H1 (cell line): ENCODE measurements at regions not wholly inside any gene's neighbourhood (a gene's known extent, or its start where the extent isn't known, plus 50 kb on each side); places are given as distances from the start of the nearest gene placed in this dataset.

Experiments
- CTCF ChIA-PET: fragments of 300-600 bp; sonication (Branson Sonifier 250); formaldehyde crosslinking; loops from one replicate; lab custom pipeline; 2021; ENCODE audit not compliant: partially characterized antibody; lab: Charles Lee
- POLR2A ChIA-PET: fragments of 300-600 bp; sonication (Branson Sonifier 250); formaldehyde crosslinking; loops from one replicate; lab custom pipeline; 2021; ENCODE audit warnings: inconsistent platforms; ENCODE audit not compliant: partially characterized antibody; lab: Charles Lee
- DNase-seq, 2 experiments: peaks; one replicate each; pipeline versions ENCODE4 v3.0.0 to v3.0.0-alpha.2; 2010 to 2022; ENCODE audit warnings: low spot score in 2 of 2, low read depth in 1 of 2, mixed read lengths in 1 of 2
- FAIRE-seq: peaks from 2 replicates; lab custom pipeline; 2011; peaks lifted over from hg19 to GRCh38; lab: Jason Lieb, UNC
- H2AFZ ChIP-seq: 2 replicates; pipeline ENCODE4 v1.8.1; 2012; ENCODE audit warnings: low read length, inconsistent platforms
- H2AK5ac ChIP-seq: 2 replicates; pipeline ENCODE4 v1.6.1; 2013; ENCODE audit warnings: low read depth, low read length
- H2BK120ac ChIP-seq: replicated peaks from 2 replicates; pipeline ENCODE3; 2013; ENCODE audit warnings: low read depth, low read length, inconsistent platforms
- H2BK12ac ChIP-seq: 2 replicates; pipeline ENCODE4 v1.6.1; 2013; ENCODE audit warnings: low read depth, low read length
- H2BK15ac ChIP-seq: 2 replicates; pipeline ENCODE4 v1.6.1; 2013; ENCODE audit warnings: low read length
- H2BK20ac ChIP-seq: 2 replicates; pipeline ENCODE4 v1.6.1; 2013; ENCODE audit warnings: low read length
- H2BK5ac ChIP-seq: 2 replicates; pipeline ENCODE4 v1.6.1; 2013; ENCODE audit warnings: low read depth, low read length
- H3K14ac ChIP-seq: 2 replicates; pipeline ENCODE4 v1.6.1; 2013; ENCODE audit warnings: inconsistent platforms; ENCODE audit not compliant: insufficient read length
- H3K18ac ChIP-seq: 2 replicates; pipeline ENCODE4 v1.6.1; 2013; ENCODE audit warnings: low read length; ENCODE audit errors: extremely low read depth
- H3K23ac ChIP-seq: 2 replicates; pipeline ENCODE4 v1.6.1; 2013; ENCODE audit warnings: inconsistent platforms; ENCODE audit not compliant: insufficient read length
- H3K23me2 ChIP-seq: 2 replicates; pipeline ENCODE4 v1.6.1; 2013; ENCODE audit warnings: low read depth, low read length
- H3K27ac ChIP-seq: 2 replicates; pipeline ENCODE4 v1.6.1; 2011; ENCODE audit warnings: low read depth, low read length, inconsistent platforms
- H3K27me3 ChIP-seq, 4 experiments: replicated peaks in 1 of 4; 1 replicate in 1 of 4; 2 replicates in 3 of 4; pipeline versions ENCODE4 v1.6.1 to v1.8.1; 2011 to 2013; ENCODE audit warnings: low read length in 3 of 4, mild to moderate bottlenecking in 3 of 4, inconsistent platforms in 2 of 4, mixed read lengths in 2 of 4, moderate library complexity in 1 of 4; ENCODE audit not compliant: control insufficient read depth in 3 of 4, insufficient read depth in 3 of 4; ENCODE audit errors: extremely low read depth in 1 of 4
- H3K36me3 ChIP-seq, 4 experiments: 2 replicates each; pipeline versions ENCODE4 v1.6.1 to v1.8.1; 2011 to 2013; ENCODE audit warnings: mild to moderate bottlenecking in 4 of 4, low read length in 3 of 4, moderate library complexity in 2 of 4, control low read depth in 1 of 4, inconsistent platforms in 1 of 4; ENCODE audit not compliant: insufficient read depth in 4 of 4, control insufficient read depth in 2 of 4
- H3K4ac ChIP-seq: replicated peaks from 2 replicates; pipeline ENCODE3; 2013; ENCODE audit warnings: low read length, low read depth, mixed read lengths, inconsistent platforms; ENCODE audit not compliant: insufficient read length
- H3K4me1 ChIP-seq, 4 experiments: replicated peaks in 1 of 4; 1 replicate in 1 of 4; 2 replicates in 3 of 4; pipeline versions ENCODE4 v1.6.1 to v1.8.1; 2011 to 2013; ENCODE audit warnings: low read length in 3 of 4, inconsistent platforms in 2 of 4, mixed read lengths in 1 of 4; ENCODE audit not compliant: insufficient read depth in 4 of 4, control insufficient read depth in 3 of 4
- H3K4me2 ChIP-seq, 2 experiments: 2 replicates each; pipeline versions ENCODE4 v1.6.1 to v1.8.1; 2011 to 2013; ENCODE audit warnings: low read depth in 2 of 2, low read length in 2 of 2, control low read depth in 1 of 2, inconsistent platforms in 1 of 2, mild to moderate bottlenecking in 1 of 2; ENCODE audit not compliant: insufficient read depth in 1 of 2
- H3K4me3 ChIP-seq, 4 experiments: fragments of 200-600, 300-600 bp in 1 of 4; sonication (generic), shearing (Covaris generic), sonication (Bioruptor Twin) in 1 of 4; 2 replicates each; pipeline versions ENCODE4 v1.5.1 to v1.8.1; 2011 to 2016; ENCODE audit warnings: low read length in 4 of 4, low read depth in 3 of 4, control low read depth in 2 of 4, inconsistent platforms in 2 of 4, mild to moderate bottlenecking in 2 of 4, mixed read lengths in 1 of 4, moderate library complexity in 1 of 4; ENCODE audit not compliant: insufficient read depth in 2 of 4; ENCODE audit errors: extremely low read depth in 1 of 4
- H3K56ac ChIP-seq: replicated peaks from 2 replicates; pipeline ENCODE3; 2013; ENCODE audit warnings: low read depth, mild to moderate bottlenecking, mixed read lengths, low read length, inconsistent platforms; ENCODE audit not compliant: insufficient read length
- H3K79me1 ChIP-seq: 2 replicates; pipeline ENCODE4 v1.6.1; 2013; ENCODE audit warnings: low read depth, low read length, control low read depth
- H3K79me2 ChIP-seq, 2 experiments: 2 replicates each; pipeline versions ENCODE4 v1.6.1 to v1.8.1; 2012 to 2013; ENCODE audit warnings: low read length in 2 of 2, mild to moderate bottlenecking in 2 of 2, inconsistent platforms in 1 of 2; ENCODE audit not compliant: insufficient read depth in 2 of 2, control insufficient read depth in 1 of 2
- H3K9ac ChIP-seq, 4 experiments: replicated peaks in 1 of 4; 1 replicate in 1 of 4; 2 replicates in 3 of 4; pipeline versions ENCODE4 v1.6.1 to v1.8.1; 2011 to 2013; ENCODE audit warnings: low read depth in 3 of 4, low read length in 3 of 4, control low read depth in 2 of 4, mild to moderate bottlenecking in 2 of 4, moderate library complexity in 2 of 4, inconsistent platforms in 1 of 4; ENCODE audit errors: extremely low read depth in 1 of 4
- H3K9me3 ChIP-seq, 2 experiments: 2 replicates each; pipeline versions ENCODE4 v1.6.1 to v1.8.1; 2012 to 2013; ENCODE audit warnings: mild to moderate bottlenecking in 2 of 2, moderate library complexity in 2 of 2, control low read depth in 1 of 2, inconsistent platforms in 1 of 2, low read depth in 1 of 2, low read length in 1 of 2, mixed read lengths in 1 of 2; ENCODE audit not compliant: insufficient read depth in 2 of 2
- H4K20me1 ChIP-seq, 2 experiments: replicated peaks in 1 of 2; 2 replicates each; pipeline versions ENCODE3 to v1.8.1; 2011 to 2013; ENCODE audit warnings: inconsistent platforms in 2 of 2, low read length in 2 of 2, mild to moderate bottlenecking in 1 of 2; ENCODE audit not compliant: insufficient read depth in 2 of 2, control insufficient read depth in 1 of 2
- H4K5ac ChIP-seq: 2 replicates; pipeline ENCODE4 v1.6.1; 2013; ENCODE audit warnings: low read length, low read depth, mixed read lengths, inconsistent platforms; ENCODE audit not compliant: insufficient read length
- H4K8ac ChIP-seq: 2 replicates; pipeline ENCODE4 v1.8.0; 2013; ENCODE audit warnings: mild to moderate bottlenecking, moderate library complexity, low read length, inconsistent platforms; ENCODE audit not compliant: insufficient read depth; ENCODE audit errors: extremely low read depth
- H4K91ac ChIP-seq: replicated peaks from 2 replicates; pipeline ENCODE3; 2013; ENCODE audit warnings: low read length, mixed read lengths, inconsistent platforms; ENCODE audit not compliant: insufficient read length
- ASH2L ChIP-seq: fragments of 200-600, 300-600 bp; sonication (generic); IDR thresholded peaks from one replicate; pipeline ENCODE4 v1.7.1; 2017; ENCODE audit warnings: low read length
- ATF2 ChIP-seq: IDR thresholded peaks from 2 replicates; pipeline ENCODE4 v1.6.1; 2012; ENCODE audit warnings: low read length, inconsistent platforms
- CHD1 ChIP-seq: IDR thresholded peaks from 2 replicates; pipeline ENCODE4 v1.6.1; 2012; ENCODE audit warnings: low read depth, low read length, improper control_type of control experiment
- CTBP2 ChIP-seq: IDR thresholded peaks from 2 replicates; pipeline ENCODE4 v1.7.0; 2011; ENCODE audit warnings: borderline replicate concordance, mild to moderate bottlenecking, moderate library complexity, mixed read lengths, low read length; ENCODE audit not compliant: insufficient read depth, insufficient read length
- EZH2 ChIP-seq: fragments of 200-600 bp; sonication (generic); IDR thresholded peaks from 2 replicates; pipeline ENCODE4 v1.7.1; 2012; ENCODE audit warnings: low read depth, mild to moderate bottlenecking, moderate library complexity, low read length, inconsistent platforms; ENCODE audit not compliant: severe bottlenecking
- GABPA ChIP-seq: IDR thresholded peaks from 2 replicates; pipeline ENCODE4 v1.6.1; 2011; ENCODE audit warnings: mild to moderate bottlenecking, low read length, moderate library complexity, borderline replicate concordance; ENCODE audit not compliant: insufficient read depth
- JUN ChIP-seq: IDR thresholded peaks from 2 replicates; pipeline ENCODE4 v1.6.1; 2011; ENCODE audit warnings: low read depth, mild to moderate bottlenecking, improper control_type of control experiment, low read length
- RNF2 ChIP-seq: fragments of 200-900, 300-1000 bp; sonication (generic); IDR thresholded peaks from 2 replicates; pipeline ENCODE4 v1.7.1; 2016; ENCODE audit warnings: borderline replicate concordance, low read depth, mild to moderate bottlenecking, antibody characterized with exemption, low read length; ENCODE audit not compliant: poor library complexity, severe bottlenecking; ENCODE audit errors: missing control alignments
- SAP30 ChIP-seq: fragments of 300-600 bp; sonication (generic); IDR thresholded peaks from 2 replicates; pipeline ENCODE4 v1.7.1; 2012; ENCODE audit warnings: low read length, moderate library complexity, mild to moderate bottlenecking, inconsistent platforms; ENCODE audit not compliant: insufficient read depth, insufficient replicate concordance
- TAF7 ChIP-seq: optimal IDR thresholded peaks from 2 replicates; pipeline ENCODE3; 2011; ENCODE audit warnings: low read depth, mild to moderate bottlenecking, inconsistent platforms, low read length, moderate library complexity, borderline replicate concordance
- USF2 ChIP-seq: IDR thresholded peaks from 2 replicates; pipeline ENCODE4 v1.6.1; 2011; ENCODE audit warnings: low read length, improper control_type of control experiment
- WGBS, 2 experiments: shearing (Covaris generic) in 1 of 2; methylation state at CpG; one replicate each; pipeline versions ENCODE4 v1.1.6 to v1.1.7; 2013 to 2015; ENCODE audit warnings: low lambda C conversion rate in 2 of 2, mixed read lengths in 2 of 2, inconsistent platforms in 1 of 2, low coverage in 1 of 2, missing lambda C conversion rate in 1 of 2; ENCODE audit not compliant: insufficient replicate concordance in 2 of 2, insufficient coverage in 1 of 2, insufficient read length in 1 of 2; ENCODE audit errors: extremely low coverage in 1 of 2, missing lambda C conversion rate in 1 of 2; 5-methylcytosine and 5-hydroxymethylcytosine counted together

- H3K9me3 ChIP-seq, result no peaks in the 10 kb centered on the region
- no peak overlapping the region for H4K5ac ChIP-seq
- DNase-seq, result no peak
- no peak for TF ChIP-seq TAF7
- no peak for TF ChIP-seq JUN
- no peak for TF ChIP-seq ATF2
- TF ChIP-seq USF2, result no peak
- TF ChIP-seq CHD1, result no peak
- no peak for TF ChIP-seq GABPA
- TF ChIP-seq ASH2L, result no peak
- no peak for TF ChIP-seq SAP30
- no peak for TF ChIP-seq CTBP2
- no peak for TF ChIP-seq RNF2
- no peak for TF ChIP-seq EZH2
Observed at GRCh38 chr1:239212811-239213220, 173.6 kb upstream of the CHRM3 start.

More at GRCh38 chr1:239212811-239213220, 173.6 kb upstream of the CHRM3 start:
- Histone ChIP-seq H3K4me2 (no peak overlapping the region), H3K56ac (no peak overlapping the region), H3K23me2 (no peaks in the 10 kb centered on the region), H3K4me1 (no peaks in the 10 kb centered on the region), H2BK15ac (no peak overlapping the region), H2AK5ac (no peak overlapping the region), H3K4ac (no peak overlapping the region), H3K79me1 (no peaks in the 10 kb centered on the region), H3K14ac (no peak overlapping the region), H3K27ac (no peak overlapping the region), H3K18ac (no peak overlapping the region), H4K8ac (no peak overlapping the region), H3K4me3 (no peak overlapping the region), H4K91ac (no peak overlapping the region), H3K23ac (no peak overlapping the region), H3K27me3 (no peaks in the 10 kb centered on the region), H2BK120ac (no peak overlapping the region), H4K20me1 (no peaks in the 10 kb centered on the region), H2AFZ (no peak overlapping the region), H2BK12ac (no peak overlapping the region), H3K79me2 (no peaks in the 10 kb centered on the region), H3K9ac (no peak overlapping the region), H2BK20ac (no peak overlapping the region), H3K36me3 (no peaks in the 10 kb centered on the region), H2BK5ac (no peak overlapping the region)
- WGBS, 2 experiments, result 92% methylated on average over 10 of the region's 10 CpGs; no CpG with 5 or more reads in 1 of the 2 experiments
- FAIRE-seq, result no peak
- CTCF ChIA-PET, result interaction anchor here (1.2 to 1.6 kb wide), 2 partner anchors 12 to 17 kb away, joined by 3 read pairs; no protein-coding TSS in a partner anchor
- POLR2A ChIA-PET, result no interaction called here
